ENCODE measurements at regions not wholly inside any gene's neighbourhood (a gene's known extent, or its start where the extent isn't known, plus 50 kb on each side); places are given as distances from the start of the nearest gene placed in this dataset.

DNA sequence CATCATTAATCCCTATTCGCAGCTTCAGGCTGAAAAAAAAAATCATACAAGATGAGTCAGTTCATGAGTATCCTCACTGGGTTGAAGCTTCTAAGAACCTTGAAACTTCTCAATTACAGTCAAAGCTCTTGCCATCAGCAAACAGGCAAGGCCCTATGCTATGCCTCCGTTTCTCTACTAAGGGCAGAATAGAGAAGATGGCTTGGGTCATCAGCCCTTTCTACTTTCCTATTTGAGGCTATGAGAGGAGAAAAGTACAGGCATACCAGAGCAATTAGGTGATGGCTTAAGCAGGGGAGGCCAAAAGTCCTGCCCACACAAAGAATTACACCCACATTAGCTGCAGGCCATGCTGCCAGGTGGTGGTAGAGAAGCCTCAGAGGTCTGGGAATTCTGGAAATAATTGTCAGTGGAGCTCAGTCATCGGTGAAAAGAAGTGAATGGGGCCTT lies 89.0 kb downstream of the MRPL46 start:
- TF ChIP-seq ZBTB7A (IDR thresholded peaks at IDR 0.05; ENCODE audit: low read depth) (no peak), NFIC (IDR thresholded peaks at IDR 0.05) (no peak), TCF12 (IDR thresholded peaks at IDR 0.05; ENCODE audit: low read depth) (no peak), EGR1 (IDR thresholded peaks at IDR 0.05) (no peak)

DNA sequence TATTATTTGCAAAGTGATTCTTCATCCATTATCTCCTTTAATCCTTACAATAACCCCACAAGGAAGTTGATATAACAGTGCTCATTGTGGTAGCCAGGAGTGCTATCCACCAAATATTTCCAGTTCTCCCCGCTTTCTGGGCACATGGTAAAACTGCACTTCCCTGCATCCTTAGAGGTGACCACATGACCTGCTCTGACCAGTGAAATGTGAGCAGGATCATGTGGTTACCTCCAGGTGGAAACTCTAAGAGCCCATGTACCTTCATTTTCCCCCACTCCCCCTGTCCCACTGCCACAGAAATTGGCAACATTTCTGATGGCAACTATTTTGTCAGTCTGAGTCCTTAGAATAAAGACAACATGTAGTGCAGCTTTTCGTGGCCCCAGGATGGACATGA lies 89.7 kb downstream of the MRPL46 start:
- no peak for TF ChIP-seq TCF12 (IDR thresholded peaks at IDR 0.05; ENCODE audit: low read depth)

DNA sequence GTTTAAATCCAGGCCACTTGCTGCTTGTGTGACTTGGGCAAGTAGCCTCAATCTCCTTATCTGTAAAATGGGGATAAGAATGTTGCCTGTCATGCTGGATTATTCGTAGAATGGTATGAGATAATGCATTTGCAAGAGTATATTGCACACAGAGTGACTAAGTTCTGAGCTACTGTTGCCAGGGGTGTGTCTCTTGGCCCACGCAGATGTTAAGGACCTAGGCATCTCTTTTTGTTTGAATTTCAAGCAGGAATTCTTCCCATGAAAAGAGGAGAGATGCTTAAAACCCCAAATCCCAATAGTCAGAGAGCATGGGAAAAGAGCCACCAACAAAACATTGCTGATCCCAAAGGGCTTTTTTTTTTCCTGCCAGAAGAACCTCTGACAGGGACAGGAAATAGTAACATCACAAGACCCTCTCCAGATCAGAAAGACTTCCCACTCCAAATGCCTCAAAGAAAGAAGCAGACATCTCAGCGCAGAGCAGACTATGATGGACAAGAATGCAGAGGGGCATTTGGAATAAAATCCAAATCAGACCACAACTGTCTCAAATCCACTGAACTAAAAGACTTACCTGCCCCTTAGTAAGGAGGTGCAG lies 90.5 kb downstream of the MRPL46 start:
- TF ChIP-seq MAX (IDR thresholded peaks at IDR 0.05) (no peak), NFIC (IDR thresholded peaks at IDR 0.05) (no peak), TAF1 (IDR thresholded peaks at IDR 0.05; ENCODE audit: low read depth) (no peak)

DNA sequence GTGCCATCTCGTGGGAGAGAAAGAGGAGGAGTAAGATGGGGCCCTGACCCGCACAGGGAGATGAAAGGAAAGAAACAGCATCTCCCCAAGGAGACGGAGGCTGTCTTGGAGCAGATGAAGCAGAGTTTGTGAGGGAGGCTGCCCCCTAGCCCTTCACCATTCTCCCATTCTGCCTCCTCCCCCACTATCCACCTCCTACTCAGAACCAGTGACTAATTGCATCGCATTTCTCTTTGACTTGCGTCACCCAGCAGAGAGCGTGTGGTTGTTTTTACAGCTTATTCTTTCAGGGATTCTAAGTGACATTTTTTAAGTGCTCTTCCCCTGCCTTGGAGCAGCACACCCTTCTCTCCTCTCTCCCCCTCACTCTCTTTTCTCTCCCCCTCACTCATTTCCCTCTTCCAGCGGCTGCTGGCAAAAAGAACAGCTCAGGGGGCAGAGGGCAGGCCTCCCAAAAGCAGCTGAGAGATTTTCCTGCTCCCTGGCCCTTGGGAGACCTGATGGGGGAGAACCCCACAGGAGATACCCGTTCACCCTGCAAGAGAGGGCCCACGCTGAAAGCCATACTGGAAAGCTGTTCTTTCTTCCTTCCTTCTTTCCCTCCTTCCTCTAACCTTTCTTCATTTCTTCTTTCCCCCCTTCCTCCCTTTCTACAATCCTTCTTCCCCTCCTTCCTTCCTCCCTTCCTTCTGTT lies 91.8 kb downstream of the MRPL46 start:
- TF ChIP-seq, protein P1, sequence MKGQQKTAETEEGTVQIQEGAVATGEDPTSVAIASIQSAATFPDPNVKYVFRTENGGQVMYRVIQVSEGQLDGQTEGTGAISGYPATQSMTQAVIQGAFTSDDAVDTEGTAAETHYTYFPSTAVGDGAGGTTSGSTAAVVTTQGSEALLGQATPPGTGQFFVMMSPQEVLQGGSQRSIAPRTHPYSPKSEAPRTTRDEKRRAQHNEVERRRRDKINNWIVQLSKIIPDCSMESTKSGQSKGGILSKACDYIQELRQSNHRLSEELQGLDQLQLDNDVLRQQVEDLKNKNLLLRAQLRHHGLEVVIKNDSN (IDR thresholded peaks at IDR 0.05) = no peak
- no peak for TF ChIP-seq NFIC (IDR thresholded peaks at IDR 0.05)
- TF ChIP-seq ZBTB7A (IDR thresholded peaks at IDR 0.05; ENCODE audit: low read depth) = no peak
- no peak for TF ChIP-seq EP300 (IDR thresholded peaks at IDR 0.05; ENCODE audit: borderline replicate concordance)
- no peak for TF ChIP-seq TCF12 (IDR thresholded peaks at IDR 0.05; ENCODE audit: low read depth)
- TF ChIP-seq CREB1 (IDR thresholded peaks at IDR 0.05; ENCODE audit: low read depth) = no peak
- no peak for TF ChIP-seq YY1 (IDR thresholded peaks at IDR 0.05; ENCODE audit: low read depth)
- TF ChIP-seq FOXM1 (IDR thresholded peaks at IDR 0.05; ENCODE audit: borderline replicate concordance, low read depth) = no peak
- TF ChIP-seq TEAD4 (IDR thresholded peaks at IDR 0.05) = no peak
- TF ChIP-seq RAD21 (IDR thresholded peaks at IDR 0.05; ENCODE audit: low read depth) = no peak
- no peak for TF ChIP-seq EGR1 (IDR thresholded peaks at IDR 0.05)
- no peak for TF ChIP-seq REST (IDR thresholded peaks at IDR 0.05; ENCODE audit: low read depth)
- no peak for TF ChIP-seq TAF1 (IDR thresholded peaks at IDR 0.05; ENCODE audit: low read depth)
- TF ChIP-seq CEBPB (IDR thresholded peaks at IDR 0.05) = no peak
- no peak for TF ChIP-seq MAX (IDR thresholded peaks at IDR 0.05)

- TF ChIP-seq CEBPB (IDR thresholded peaks at IDR 0.05) (no peak), RAD21 (IDR thresholded peaks at IDR 0.05; ENCODE audit: low read depth) (no peak), FOXM1 (IDR thresholded peaks at IDR 0.05; ENCODE audit: borderline replicate concordance, low read depth) (no peak), NFIC (IDR thresholded peaks at IDR 0.05) (no peak), ZBTB7A (IDR thresholded peaks at IDR 0.05; ENCODE audit: low read depth) (no peak), EGR1 (IDR thresholded peaks at IDR 0.05) (no peak), YY1 (IDR thresholded peaks at IDR 0.05; ENCODE audit: low read depth) (no peak)
- TF ChIP-seq, protein P1 (IDR thresholded peaks at IDR 0.05) = no peak
These were observed 102.1 kb downstream of the MRPL46 start for GRCh38 chr15:88365124-88365523.

GRCh38 chr15:88348579-88349230 lies 92.2 kb upstream of the NTRK3 start:
- TF ChIP-seq MAX (IDR thresholded peaks at IDR 0.05) (no peak), CEBPB (IDR thresholded peaks at IDR 0.05) (no peak), FOXM1 (IDR thresholded peaks at IDR 0.05; ENCODE audit: borderline replicate concordance, low read depth) (no peak), YY1 (IDR thresholded peaks at IDR 0.05; ENCODE audit: low read depth) (no peak)
- TF ChIP-seq, protein P1 (IDR thresholded peaks at IDR 0.05) = no peak

DNA sequence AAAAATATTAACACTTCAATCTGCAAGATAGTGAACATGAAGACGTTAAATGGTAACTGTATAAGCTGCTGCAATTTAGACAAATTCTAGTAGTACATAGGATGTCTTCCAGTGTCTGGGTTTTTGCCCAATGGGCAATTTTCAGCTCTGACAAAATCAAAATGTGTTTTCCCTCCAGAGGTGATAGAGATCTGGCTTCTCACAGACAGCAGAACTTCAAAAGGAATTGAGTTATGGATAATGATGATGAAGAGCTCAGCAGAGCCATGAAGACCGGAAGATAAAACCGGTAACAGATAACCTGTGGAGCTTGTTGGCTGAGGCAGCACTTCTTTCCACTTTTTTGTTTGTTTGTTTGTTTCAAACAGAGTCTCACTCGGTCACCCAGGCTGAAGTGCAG lies 89.4 kb upstream of the NTRK3 start:
- no peak for TF ChIP-seq CREB1 (IDR thresholded peaks at IDR 0.05; ENCODE audit: low read depth)
- TF ChIP-seq, protein P1 (IDR thresholded peaks at IDR 0.05) = no peak
- no peak for TF ChIP-seq TEAD4 (IDR thresholded peaks at IDR 0.05)
- no peak for TF ChIP-seq EGR1 (IDR thresholded peaks at IDR 0.05)
- TF ChIP-seq MAX (IDR thresholded peaks at IDR 0.05) = no peak
- TF ChIP-seq TAF1 (IDR thresholded peaks at IDR 0.05; ENCODE audit: low read depth) = no peak
- no peak for TF ChIP-seq NFIC (IDR thresholded peaks at IDR 0.05)
- TF ChIP-seq EP300 (IDR thresholded peaks at IDR 0.05; ENCODE audit: borderline replicate concordance) = no peak
- no peak for TF ChIP-seq ZBTB7A (IDR thresholded peaks at IDR 0.05; ENCODE audit: low read depth)
- no peak for TF ChIP-seq RAD21 (IDR thresholded peaks at IDR 0.05; ENCODE audit: low read depth)
- no peak for TF ChIP-seq CEBPB (IDR thresholded peaks at IDR 0.05)
- TF ChIP-seq FOXM1 (IDR thresholded peaks at IDR 0.05; ENCODE audit: borderline replicate concordance, low read depth) = no peak
- no peak for TF ChIP-seq TCF12 (IDR thresholded peaks at IDR 0.05; ENCODE audit: low read depth)
- TF ChIP-seq YY1 (IDR thresholded peaks at IDR 0.05; ENCODE audit: low read depth) = no peak
- no peak for TF ChIP-seq REST (IDR thresholded peaks at IDR 0.05; ENCODE audit: low read depth)

Data from Ishikawa (cell line).